IMR-90 (cell line): ENCODE measurements at regions not wholly inside any gene's neighbourhood (a gene's known extent, or its start where the extent isn't known, plus 50 kb on each side); places are given as distances from the start of the nearest gene placed in this dataset.

ENCODE experiments used
- ATAC-seq: fragments of 200-7000 bp; cut with Tn5 transposase; 2 replicates; pipeline ENCODE4 v1.9.1; 2020; ENCODE audit warnings: low read depth, mild to moderate bottlenecking, moderate library complexity
- BruUV-seq: library from RNA; stranded (reverse); fragments of 400-500 nt; replicated peaks from 2 replicates; lab custom pipeline; 2021; lab: Mats Ljungman, UMichigan
- CTCF ChIA-PET: fragments of 300-600 bp; formaldehyde crosslinking; extraction: SDS; loops from one replicate; lab custom pipeline; 2021; ENCODE audit warnings: antibody characterized with exemption; lab: Yijun Ruan, JAX
- POLR2A ChIA-PET: fragments of 300-600 bp; sonication (Branson Sonifier 250); formaldehyde crosslinking; loops from one replicate; lab custom pipeline; 2022; ENCODE audit warnings: antibody characterized with exemption; ENCODE audit not compliant: unreplicated experiment; lab: Charles Lee
- DNase-seq: peaks from one replicate; pipeline ENCODE4 v3.0.0; 2013
- H2AFZ ChIP-seq: replicated peaks from 2 replicates; pipeline ENCODE3; 2013; ENCODE audit warnings: low read length, mild to moderate bottlenecking; ENCODE audit not compliant: poor library complexity
- H2AK5ac ChIP-seq: 2 replicates; pipeline ENCODE4 v1.6.1; 2013; ENCODE audit warnings: low read depth, low read length, inconsistent platforms
- H2AK9ac ChIP-seq: replicated peaks from 2 replicates; pipeline ENCODE3; 2013; ENCODE audit warnings: mild to moderate bottlenecking, low read depth, low read length, moderate library complexity; ENCODE audit not compliant: poor library complexity
- H2BK120ac ChIP-seq: 2 replicates; pipeline ENCODE4 v1.6.1; 2013; ENCODE audit warnings: low read depth, low read length, inconsistent platforms
- H2BK15ac ChIP-seq: 3 replicates; pipeline ENCODE4 v1.6.1; 2013; ENCODE audit warnings: low read depth, low read length, inconsistent platforms
- H2BK20ac ChIP-seq: 2 replicates; pipeline ENCODE4 v1.6.1; 2013; ENCODE audit warnings: low read depth, mild to moderate bottlenecking, inconsistent platforms, low read length, moderate library complexity
- H2BK5ac ChIP-seq: 2 replicates; pipeline ENCODE4 v1.6.1; 2013; ENCODE audit warnings: mild to moderate bottlenecking, low read depth, low read length, inconsistent platforms; ENCODE audit not compliant: poor library complexity, severe bottlenecking
- H3K14ac ChIP-seq: replicated peaks from 2 replicates; pipeline ENCODE4 v1.6.1; 2013; ENCODE audit warnings: low read depth, low read length, inconsistent platforms
- H3K18ac ChIP-seq: 2 replicates; pipeline ENCODE4 v1.6.1; 2013; ENCODE audit warnings: low read depth, low read length, control low read depth
- H3K23ac ChIP-seq: 2 replicates; pipeline ENCODE4 v1.6.1; 2013; ENCODE audit warnings: low read depth, low read length, inconsistent platforms
- H3K27ac ChIP-seq: 2 replicates; pipeline ENCODE4 v1.5.1; 2013; ENCODE audit warnings: mild to moderate bottlenecking, control low read depth, low read length; ENCODE audit not compliant: insufficient read depth
- H3K27me3 ChIP-seq: 2 replicates; pipeline ENCODE4 v1.6.1; 2013; ENCODE audit warnings: low read length; ENCODE audit not compliant: control insufficient read depth, insufficient read depth
- H3K36me3 ChIP-seq: 2 replicates; pipeline ENCODE4 v1.6.1; 2013; ENCODE audit warnings: low read length, mixed read lengths; ENCODE audit not compliant: control insufficient read depth, insufficient read depth
- H3K4ac ChIP-seq: 2 replicates; pipeline ENCODE4 v1.6.1; 2013; ENCODE audit warnings: low read depth, low read length, inconsistent platforms
- H3K4me1 ChIP-seq: 2 replicates; pipeline ENCODE4 v1.6.1; 2013; ENCODE audit warnings: low read length, mixed read lengths; ENCODE audit not compliant: control insufficient read depth, insufficient read depth
- H3K4me2 ChIP-seq: 2 replicates; pipeline ENCODE4 v1.6.1; 2013; ENCODE audit warnings: low read depth, mild to moderate bottlenecking, control low read depth, low read length, moderate library complexity
- H3K4me3 ChIP-seq: 2 replicates; pipeline ENCODE4 v1.5.1; 2013; ENCODE audit warnings: low read depth, mild to moderate bottlenecking, control low read depth, low read length, moderate library complexity; ENCODE audit not compliant: insufficient read depth
- H3K56ac ChIP-seq: 2 replicates; pipeline ENCODE4 v1.6.1; 2013; ENCODE audit warnings: low read length, inconsistent platforms; ENCODE audit not compliant: insufficient read depth; ENCODE audit errors: extremely low read depth
- H3K79me1 ChIP-seq, 2 experiments: 2 replicates each; pipeline ENCODE4 v1.6.1; 2013; ENCODE audit warnings: low read length in 2 of 2, inconsistent platforms in 1 of 2, low read depth in 1 of 2
- H3K9ac ChIP-seq: 2 replicates; pipeline ENCODE4 v1.6.1; 2013; ENCODE audit warnings: low read depth, low read length, control low read depth
- H3K9me1 ChIP-seq: 2 replicates; pipeline ENCODE4 v1.6.1; 2013; ENCODE audit warnings: low read length, inconsistent platforms; ENCODE audit not compliant: insufficient read depth
- H3K9me3 ChIP-seq: 2 replicates; pipeline ENCODE4 v1.6.1; 2013; ENCODE audit warnings: low read length; ENCODE audit not compliant: control insufficient read depth, insufficient read depth
- H4K20me1 ChIP-seq: 2 replicates; pipeline ENCODE4 v1.6.1; 2013; ENCODE audit warnings: low read length, inconsistent platforms; ENCODE audit not compliant: insufficient read depth
- H4K5ac ChIP-seq: 2 replicates; pipeline ENCODE4 v1.6.1; 2013; ENCODE audit warnings: mild to moderate bottlenecking, low read depth, low read length, control low read depth
- H4K8ac ChIP-seq, 2 experiments: 2 replicates each; pipeline ENCODE4 v1.6.1; 2013; ENCODE audit warnings: low read depth in 2 of 2, low read length in 2 of 2, control low read depth in 1 of 2, inconsistent platforms in 1 of 2
- H4K91ac ChIP-seq: 2 replicates; pipeline ENCODE4 v1.6.1; 2013; ENCODE audit warnings: low read depth, low read length, inconsistent platforms; ENCODE audit not compliant: insufficient read depth
- BHLHE40 ChIP-seq: fragments of 150-350 bp; IDR thresholded peaks from 2 replicates; pipeline ENCODE4 v1.6.1; 2016; ENCODE audit warnings: mild to moderate bottlenecking, low read depth, low read length
- FOS ChIP-seq: fragments of 150-350 bp; IDR thresholded peaks from 2 replicates; pipeline ENCODE4 v1.6.1; 2016; ENCODE audit warnings: low read depth, low read length
- MXI1 ChIP-seq: IDR thresholded peaks from 2 replicates; pipeline ENCODE4 v1.6.1; 2012; ENCODE audit warnings: low read depth, mild to moderate bottlenecking, low read length, moderate library complexity, borderline replicate concordance
- NFE2L2 ChIP-seq: fragments of 150-350 bp; IDR thresholded peaks from 2 replicates; pipeline ENCODE4 v1.6.1; 2016; ENCODE audit warnings: low read depth, mild to moderate bottlenecking, low read length
- POLR2A ChIP-seq: IDR thresholded peaks from 2 replicates; pipeline ENCODE4 v1.6.1; 2012; ENCODE audit warnings: mild to moderate bottlenecking, low read depth, low read length
- RAD21 ChIP-seq: IDR thresholded peaks from 2 replicates; pipeline ENCODE4 v1.6.1; 2012; ENCODE audit warnings: low read length, improper control_type of control experiment
- SMC3 ChIP-seq: fragments of 150-350 bp; IDR thresholded peaks from 2 replicates; pipeline ENCODE4 v1.6.1; 2016; ENCODE audit warnings: low read depth, mild to moderate bottlenecking, antibody characterized with exemption, low read length, moderate library complexity
- WGBS, 2 experiments: methylation state at CpG; one replicate each; pipeline versions ENCODE4 v1.1.5 to v1.1.7; 2013; ENCODE audit warnings: missing lambda C conversion rate in 2 of 2; ENCODE audit not compliant: insufficient read length in 1 of 2; ENCODE audit errors: extremely low coverage in 2 of 2; 5-methylcytosine and 5-hydroxymethylcytosine counted together
- dilution Hi-C: fragments of 300-500 bp; cut with HindIII; formaldehyde crosslinking; loops from one replicate; pipeline ENCODE4 v1.14.3; 2018; ENCODE audit warnings: low sequenced_read_pairs; ENCODE audit not compliant: unreplicated experiment
- in situ Hi-C: fragments of 300-500 bp; cut with MboI; formaldehyde crosslinking; loops from 3 replicates; pipeline ENCODE4 v1.14.3; 2019; ENCODE audit warnings: low sequenced_read_pairs, inconsistent platforms, mixed read lengths
- intact Hi-C: fragments of 100-400 bp; cut with micrococcal nuclease; formaldehyde crosslinking; loops from 2 replicates; pipeline ENCODE4 v1.10.0; 2022
- TF ChIP-seq, protein P1 (sequence below): conservative IDR thresholded peaks from 2 replicates; pipeline ENCODE4 v1.5.1; 2012; ENCODE audit warnings: mild to moderate bottlenecking, low read depth, low read length, improper control_type of control experiment

DNA sequence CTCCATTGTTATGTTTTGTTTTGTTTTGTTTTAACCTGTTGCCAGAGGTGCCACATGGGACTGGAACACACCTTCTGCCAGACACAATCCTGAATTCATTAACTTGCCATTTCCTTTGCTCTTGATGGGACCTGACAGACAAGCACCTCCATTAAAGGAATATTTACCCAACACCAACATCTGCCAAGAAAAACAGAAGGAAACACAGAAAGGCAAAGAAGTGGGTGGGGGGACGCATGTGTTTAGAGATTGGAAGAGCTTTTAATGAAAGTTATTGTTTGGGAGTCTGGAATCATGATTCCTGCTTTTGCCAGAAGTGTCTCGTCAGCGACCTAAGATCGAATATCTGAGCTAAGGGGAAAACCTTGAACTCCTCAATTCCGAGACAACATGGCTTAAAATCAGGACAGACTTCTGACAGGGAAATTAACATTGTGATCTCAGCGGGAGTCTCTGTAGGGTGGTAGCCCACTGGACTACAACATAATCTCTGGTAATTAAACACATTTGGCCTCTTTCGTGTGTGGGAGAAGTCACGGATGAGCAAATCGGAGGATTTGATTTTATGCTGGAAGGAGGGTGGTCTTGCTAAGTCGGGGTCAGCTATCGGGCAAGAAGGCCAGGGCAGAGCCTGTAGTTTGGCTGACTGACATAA is 210.4 kb upstream of the FAR2 start:
- H4K91ac ChIP-seq = 0 out of 2 replicates have a peak overlapping the region, but pooled peaks have one; percentile 3
- peaks cover 11% of the 10 kb centered on the region for H3K4me1 ChIP-seq
- H2AK9ac ChIP-seq = no peak overlapping the region
- no peak overlapping the region for H3K9ac ChIP-seq
- H3K36me3 ChIP-seq = no peaks in the 10 kb centered on the region
- H4K20me1 ChIP-seq = no peaks in the 10 kb centered on the region
- DNase-seq = no peak
- ChIA-PET CTCF (no interaction called here), POLR2A (no interaction called here)
- no peak overlapping the region for H3K14ac ChIP-seq
- dilution Hi-C loops = no loop called here
- no peaks in the 10 kb centered on the region for H3K27me3 ChIP-seq
- H2BK15ac ChIP-seq = peak overlapping the region; percentile 26; the same call in 1 of the 3 replicates
- no peak overlapping the region for H3K4ac ChIP-seq
- no peaks in the 10 kb centered on the region for H3K9me1 ChIP-seq
- no peak overlapping the region for H3K56ac ChIP-seq
- WGBS, 2 experiments = 37% methylated on average over 3 of the region's 11 CpGs; no CpG with 5 or more reads in 1 of the 2 experiments
- H3K79me1 ChIP-seq = no peaks in the 10 kb centered on the region
- H2AK5ac ChIP-seq = peak overlapping the region; percentile 53; the same call in 1 of the 2 replicates
- in situ Hi-C loops = no loop called here
- H3K23ac ChIP-seq = no peak overlapping the region
- H2BK20ac ChIP-seq = 0 out of 2 replicates have a peak overlapping the region, but pooled peaks have one; percentile 50
- no peak overlapping the region for H3K27ac ChIP-seq
- H4K5ac ChIP-seq = no peak overlapping the region; the same call in 1 of the 2 replicates
- H2BK5ac ChIP-seq = no peak overlapping the region
- intact Hi-C loops = no loop called here
- no peak for ATAC-seq
- H2BK120ac ChIP-seq = no peak overlapping the region
- H3K4me2 ChIP-seq = no peak overlapping the region
- no peak overlapping the region for H3K4me3 ChIP-seq
- no peak overlapping the region for H4K8ac ChIP-seq
- no TSS peak for BruUV-seq
- TF ChIP-seq MXI1 (no peak), BHLHE40 (no peak), NFE2L2 (no peak), FOS (no peak), RAD21 (no peak), POLR2A (no peak), SMC3 (no peak)
- TF ChIP-seq, protein P1, sequence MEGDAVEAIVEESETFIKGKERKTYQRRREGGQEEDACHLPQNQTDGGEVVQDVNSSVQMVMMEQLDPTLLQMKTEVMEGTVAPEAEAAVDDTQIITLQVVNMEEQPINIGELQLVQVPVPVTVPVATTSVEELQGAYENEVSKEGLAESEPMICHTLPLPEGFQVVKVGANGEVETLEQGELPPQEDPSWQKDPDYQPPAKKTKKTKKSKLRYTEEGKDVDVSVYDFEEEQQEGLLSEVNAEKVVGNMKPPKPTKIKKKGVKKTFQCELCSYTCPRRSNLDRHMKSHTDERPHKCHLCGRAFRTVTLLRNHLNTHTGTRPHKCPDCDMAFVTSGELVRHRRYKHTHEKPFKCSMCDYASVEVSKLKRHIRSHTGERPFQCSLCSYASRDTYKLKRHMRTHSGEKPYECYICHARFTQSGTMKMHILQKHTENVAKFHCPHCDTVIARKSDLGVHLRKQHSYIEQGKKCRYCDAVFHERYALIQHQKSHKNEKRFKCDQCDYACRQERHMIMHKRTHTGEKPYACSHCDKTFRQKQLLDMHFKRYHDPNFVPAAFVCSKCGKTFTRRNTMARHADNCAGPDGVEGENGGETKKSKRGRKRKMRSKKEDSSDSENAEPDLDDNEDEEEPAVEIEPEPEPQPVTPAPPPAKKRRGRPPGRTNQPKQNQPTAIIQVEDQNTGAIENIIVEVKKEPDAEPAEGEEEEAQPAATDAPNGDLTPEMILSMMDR = no peak
- no peak overlapping the region for H2AFZ ChIP-seq
- peak overlapping the region; percentile 84; the same call in 1 of the 2 replicates for H3K18ac ChIP-seq
- no peaks in the 10 kb centered on the region for H3K9me3 ChIP-seq
